NCI-H2081 (cell line): ENCODE measurements at regions not wholly inside any gene's neighbourhood (a gene's known extent, or its start where the extent isn't known, plus 50 kb on each side); places are given as distances from the start of the nearest gene placed in this dataset.

Experiments
- DNase-seq, 2 experiments: peaks; one replicate each; lab custom pipeline; 2025; lab: John Stamatoyannopoulos, UW

DNA sequence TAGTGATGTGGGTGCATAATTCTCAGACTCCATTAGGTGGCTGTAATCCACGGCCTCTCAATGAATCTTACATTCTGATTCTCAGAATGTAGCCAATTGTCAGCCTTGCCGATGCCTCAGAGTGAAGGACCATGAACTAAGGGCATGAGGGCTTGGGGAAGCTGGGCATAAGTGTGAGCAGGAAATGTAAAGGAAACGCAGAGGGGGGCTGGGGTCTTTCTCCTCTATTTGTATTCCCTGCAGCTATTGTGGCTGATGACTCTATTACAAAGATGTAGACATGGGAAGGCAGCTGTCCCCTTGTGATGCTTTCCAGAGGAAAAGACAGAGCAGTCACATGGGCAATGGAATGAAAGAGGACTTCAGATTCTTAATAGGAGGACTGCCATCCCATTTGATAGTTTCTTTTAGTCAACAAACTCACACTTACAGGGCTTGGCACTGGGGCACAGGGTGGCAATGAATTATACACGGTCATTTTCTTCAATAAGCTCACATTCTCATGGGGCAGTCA is 353.2 kb upstream of the PKDCC start:
- no peak for DNase-seq

DNA sequence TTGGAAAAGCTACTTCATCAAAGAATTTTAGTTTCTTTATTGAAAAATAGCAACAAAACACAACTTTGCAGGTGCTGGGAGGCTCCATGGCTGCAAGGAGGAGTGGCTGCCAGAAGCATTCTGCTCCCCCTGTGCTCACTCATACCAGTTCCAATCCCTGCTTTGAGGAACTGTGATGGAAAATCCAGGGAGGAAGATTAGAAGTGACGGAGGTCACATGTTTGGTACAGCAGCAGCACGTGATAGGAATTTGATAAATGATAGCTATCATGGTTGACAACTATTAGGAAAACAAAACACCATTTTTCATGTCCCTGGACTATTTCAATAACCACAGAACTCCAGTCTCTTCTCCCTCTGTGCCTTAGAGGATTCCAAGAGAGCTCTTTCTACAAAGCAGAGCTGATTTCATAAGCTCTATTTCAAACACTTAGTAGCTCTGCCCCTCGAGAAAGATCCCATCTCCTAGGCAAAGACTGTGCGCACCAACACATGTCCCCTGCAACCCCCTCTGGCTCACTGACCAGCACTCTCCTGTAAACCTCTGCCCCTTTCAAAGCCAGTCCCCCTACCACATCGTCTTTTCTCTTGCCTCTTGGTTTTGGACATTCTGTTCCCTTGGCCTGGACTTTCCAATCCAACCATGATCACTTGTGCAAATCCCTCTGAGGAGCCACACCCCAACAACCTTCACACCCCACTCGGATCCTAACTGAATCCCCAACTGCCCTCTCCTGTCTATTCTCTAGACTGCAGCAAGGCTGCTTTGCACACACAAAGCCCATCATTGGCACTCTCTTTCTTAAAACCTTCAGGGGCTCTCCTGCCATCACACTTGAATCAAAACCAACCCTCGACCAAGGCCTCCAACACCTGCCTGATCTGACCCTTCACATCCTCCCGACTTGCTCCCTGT is 352.4 kb upstream of the PKDCC start:
- no peak for DNase-seq

DNA sequence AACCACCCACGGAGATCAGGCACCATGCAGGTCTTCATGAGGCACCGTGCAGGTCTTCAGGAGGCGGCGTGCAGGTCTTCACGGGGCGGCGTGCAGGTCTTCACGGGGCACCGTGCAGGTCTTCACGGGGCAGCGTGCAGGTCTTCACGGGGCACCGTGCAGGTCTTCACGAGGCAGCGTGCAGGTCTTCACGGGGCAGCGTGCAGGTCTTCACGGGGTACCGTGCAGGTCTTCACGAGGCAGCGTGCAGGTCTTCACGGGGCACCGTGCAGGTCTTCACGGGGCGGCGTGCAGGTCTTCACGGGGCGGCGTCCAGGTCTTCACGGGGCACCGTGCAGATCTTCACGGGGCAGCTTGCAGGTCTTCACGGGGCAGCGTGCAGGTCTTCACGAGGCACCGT is 350.4 kb upstream of the PKDCC start:
- no peak for DNase-seq

DNA sequence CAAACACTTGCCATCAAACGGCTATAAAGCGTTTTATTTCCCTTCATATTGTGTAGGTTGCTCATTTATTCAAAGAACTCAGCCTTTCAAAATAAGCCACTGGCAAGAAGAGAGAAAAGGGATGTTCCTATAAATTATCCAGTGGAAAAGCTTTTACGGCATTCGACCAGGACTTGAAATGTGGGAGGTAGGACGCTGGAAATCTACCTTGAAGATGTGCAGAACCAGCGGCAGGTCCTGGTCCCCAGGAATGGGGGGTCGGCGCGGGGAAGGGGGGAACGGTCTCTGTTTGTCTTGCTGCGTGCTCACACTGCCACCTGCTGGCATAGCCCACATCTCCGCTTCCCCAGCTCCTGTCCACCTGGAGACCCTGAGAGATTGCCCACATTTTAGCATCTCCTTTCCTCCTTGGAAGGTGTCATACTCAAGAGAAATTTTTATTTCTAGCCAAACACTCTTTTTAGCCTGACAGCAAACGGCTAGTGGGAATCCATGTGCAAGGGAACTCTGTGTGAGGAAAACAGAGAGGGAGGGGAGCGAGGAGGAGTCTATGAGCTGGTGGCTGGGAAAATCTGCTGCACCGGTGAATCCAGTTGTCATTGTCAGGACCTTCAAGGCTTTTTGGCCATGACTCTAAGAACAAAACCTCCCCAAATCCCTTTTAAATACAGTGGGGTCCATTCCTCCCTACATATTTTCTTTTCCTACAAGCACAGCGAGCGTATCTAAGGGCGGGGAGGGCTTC is 349.0 kb upstream of the PKDCC start:
- peak in 1 of 2 experiments; percentile 12 for DNase-seq

GRCh38 chr2:41701231-41701630 is 346.6 kb upstream of the PKDCC start:
- DNase-seq, result no peak

- no peak for DNase-seq
Observed at GRCh38 chr2:41703123-41703522, 344.7 kb upstream of the PKDCC start.

DNA sequence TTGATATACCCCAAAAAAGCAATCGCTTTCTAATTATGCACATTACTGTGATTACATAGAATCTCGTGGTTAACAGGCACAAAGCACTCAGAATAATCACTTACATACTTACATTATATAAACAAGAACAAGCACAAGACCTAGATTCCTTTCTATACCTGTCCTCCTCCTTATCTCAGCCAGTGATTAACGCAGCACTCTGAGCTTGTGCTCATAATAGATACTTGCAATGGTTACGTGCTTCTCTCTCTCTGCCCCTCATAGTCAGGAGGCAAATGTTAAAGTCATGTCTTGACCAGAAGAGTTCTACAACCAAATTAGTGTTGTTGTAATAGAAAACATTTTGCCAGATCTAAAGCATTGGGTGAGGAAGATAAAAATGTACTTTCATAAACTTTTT is 342.2 kb upstream of the PKDCC start:
- DNase-seq, result no peak

- no peak for DNase-seq
Observed at GRCh38 chr2:41706286-41706685, 341.5 kb upstream of the PKDCC start.

DNA sequence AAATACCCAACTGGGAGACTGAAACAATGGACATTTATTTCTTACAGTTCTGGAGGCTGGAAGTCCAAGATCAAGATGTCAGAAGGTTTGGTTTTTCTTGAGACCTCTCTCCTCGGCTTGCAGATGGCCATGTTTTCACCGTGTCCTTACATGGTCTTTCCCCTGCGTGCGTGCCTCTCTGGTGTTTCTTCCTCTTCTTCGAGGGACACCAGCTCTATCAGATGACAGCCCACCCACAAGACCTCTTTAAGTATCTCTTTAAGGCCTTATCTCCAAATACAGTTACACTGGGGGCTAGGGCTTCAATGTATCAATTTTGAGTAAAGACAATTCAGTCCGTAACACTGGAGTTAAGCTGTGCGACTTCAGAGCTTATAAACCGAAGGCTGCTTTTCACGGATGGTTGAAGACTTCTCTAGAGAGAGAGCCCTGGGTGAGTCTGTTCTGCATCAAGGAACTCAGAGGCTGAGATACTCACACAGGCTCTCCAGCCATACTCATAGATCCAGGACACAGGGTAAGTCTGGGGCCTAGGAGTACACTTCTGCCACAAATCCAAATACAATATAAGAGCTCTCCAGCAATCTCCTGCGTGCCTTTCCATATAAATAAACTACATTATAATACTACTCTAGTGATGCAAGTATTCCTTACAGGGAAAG is 339.9 kb upstream of the PKDCC start:
- DNase-seq, result no peak

- DNase-seq, result no peak
Observed at GRCh38 chr2:41709702-41710599, 337.9 kb upstream of the PKDCC start.

DNA sequence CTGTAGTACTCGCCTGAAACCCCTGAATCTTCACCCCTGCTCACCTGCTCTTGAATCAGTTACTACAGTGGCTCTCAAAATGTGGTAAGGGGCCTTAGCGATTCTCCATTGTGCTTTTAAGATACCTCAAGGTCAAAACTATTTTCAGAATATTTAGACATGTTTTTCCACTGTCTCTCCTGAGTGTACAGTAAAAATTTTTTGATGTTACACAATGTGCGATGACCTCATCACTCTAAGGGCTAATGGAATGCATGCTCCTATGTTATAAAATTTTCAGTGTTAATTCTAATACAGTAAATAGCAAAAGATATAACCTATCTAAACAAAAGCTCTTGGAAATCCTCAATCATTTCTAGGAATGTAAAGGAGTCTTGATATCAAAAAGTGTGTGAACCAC is 336.9 kb upstream of the PKDCC start:
- no peak for DNase-seq

- DNase-seq, result no peak
Observed at GRCh38 chr2:41711736-41712135, 336.1 kb upstream of the PKDCC start.

DNA sequence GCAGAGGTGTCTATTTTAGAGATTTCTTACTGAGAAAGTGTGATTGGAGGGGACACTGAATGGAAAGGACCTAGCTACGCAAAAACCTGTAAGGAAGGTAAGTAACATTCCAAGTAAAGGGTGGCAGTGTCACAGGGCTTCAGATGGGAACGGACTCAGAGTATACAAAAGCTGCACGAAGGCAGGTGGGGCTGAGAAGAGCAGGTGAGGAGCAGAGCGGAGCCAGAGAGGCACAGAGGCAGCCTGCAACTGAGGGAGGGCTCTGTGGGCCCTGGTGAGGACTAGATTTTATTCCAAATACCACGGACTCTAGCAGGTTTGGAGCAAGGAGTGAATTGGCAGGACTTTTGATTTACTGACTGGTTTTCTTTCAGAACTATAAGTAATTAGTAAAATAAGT is 331.3 kb upstream of the PKDCC start:
- DNase-seq, result peak; percentile 22 to 75

GRCh38 chr2:41717839-41718238 is 330.0 kb upstream of the PKDCC start:
- DNase-seq, result peak; percentile 76 to 94

DNA sequence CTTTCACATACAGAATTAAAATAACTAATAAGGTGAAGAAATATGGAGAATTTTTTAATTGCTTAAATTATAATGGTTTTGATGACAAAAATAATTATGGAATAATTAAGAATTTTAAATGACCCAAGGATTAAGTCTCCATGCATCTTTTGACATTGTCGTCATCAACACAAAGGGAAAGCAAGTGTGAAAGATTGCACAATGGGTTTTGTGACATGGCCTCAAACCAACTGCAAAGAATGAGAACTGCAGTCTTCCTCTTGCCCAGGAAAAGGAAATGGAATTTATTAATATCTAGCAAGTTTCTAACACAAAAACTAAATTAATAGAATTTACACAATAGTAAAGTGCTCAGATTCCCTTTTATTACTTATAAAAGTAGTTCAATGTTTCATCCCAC is 329.1 kb upstream of the PKDCC start:
- DNase-seq, result no peak

GRCh38 chr2:41719756-41720155 is 328.1 kb upstream of the PKDCC start:
- peak; percentile 26 to 56 for DNase-seq

GRCh38 chr2:41720331-41721251 is 327.2 kb upstream of the PKDCC start:
- no peak for DNase-seq

- no peak for DNase-seq
Observed at GRCh38 chr2:41722668-41723369, 325.0 kb upstream of the PKDCC start.

GRCh38 chr2:41723526-41723925 is 324.3 kb upstream of the PKDCC start:
- no peak for DNase-seq

- DNase-seq, result no peak
Observed at GRCh38 chr2:41724465-41724864, 323.4 kb upstream of the PKDCC start.
